ENCODE measurements at regions not wholly inside any gene's neighbourhood (a gene's known extent, or its start where the extent isn't known, plus 50 kb on each side); places are given as distances from the start of the nearest gene placed in this dataset.

DNA sequence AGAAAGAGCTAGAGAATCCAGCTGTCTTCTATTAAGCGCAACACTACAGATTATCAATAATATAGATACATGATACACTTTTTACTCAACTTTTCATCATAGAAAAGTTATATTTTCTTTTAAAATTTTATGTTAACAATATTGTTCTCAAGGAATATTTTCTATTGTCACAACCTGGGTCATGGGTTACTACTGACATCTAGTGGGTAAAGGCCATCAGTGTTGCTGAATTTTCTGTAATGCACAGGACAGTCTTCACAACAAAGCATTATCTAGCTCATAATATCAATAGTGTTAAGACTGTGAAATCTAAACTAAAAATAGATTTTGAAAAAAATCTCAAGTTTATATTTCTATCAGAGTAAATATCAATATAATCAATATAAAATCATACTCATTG lies 209.8 kb downstream of the ZNF33B start:
- no peak for TF ChIP-seq POLR2A (IDR thresholded peaks at IDR 0.05)
- TF ChIP-seq, protein P1, sequence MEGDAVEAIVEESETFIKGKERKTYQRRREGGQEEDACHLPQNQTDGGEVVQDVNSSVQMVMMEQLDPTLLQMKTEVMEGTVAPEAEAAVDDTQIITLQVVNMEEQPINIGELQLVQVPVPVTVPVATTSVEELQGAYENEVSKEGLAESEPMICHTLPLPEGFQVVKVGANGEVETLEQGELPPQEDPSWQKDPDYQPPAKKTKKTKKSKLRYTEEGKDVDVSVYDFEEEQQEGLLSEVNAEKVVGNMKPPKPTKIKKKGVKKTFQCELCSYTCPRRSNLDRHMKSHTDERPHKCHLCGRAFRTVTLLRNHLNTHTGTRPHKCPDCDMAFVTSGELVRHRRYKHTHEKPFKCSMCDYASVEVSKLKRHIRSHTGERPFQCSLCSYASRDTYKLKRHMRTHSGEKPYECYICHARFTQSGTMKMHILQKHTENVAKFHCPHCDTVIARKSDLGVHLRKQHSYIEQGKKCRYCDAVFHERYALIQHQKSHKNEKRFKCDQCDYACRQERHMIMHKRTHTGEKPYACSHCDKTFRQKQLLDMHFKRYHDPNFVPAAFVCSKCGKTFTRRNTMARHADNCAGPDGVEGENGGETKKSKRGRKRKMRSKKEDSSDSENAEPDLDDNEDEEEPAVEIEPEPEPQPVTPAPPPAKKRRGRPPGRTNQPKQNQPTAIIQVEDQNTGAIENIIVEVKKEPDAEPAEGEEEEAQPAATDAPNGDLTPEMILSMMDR (IDR thresholded peaks at IDR 0.05): peak; percentile 18 to 57 (median 52)

Data from right lobe of liver (tissue), 4 donors.